22Rv1 (cell line): ENCODE measurements at regions not wholly inside any gene's neighbourhood (a gene's known extent, or its start where the extent isn't known, plus 50 kb on each side); places are given as distances from the start of the nearest gene placed in this dataset.

ENCODE experiments used
- H3K27ac ChIP-seq: fragments of 450-650 bp; 2 replicates; pipeline ENCODE4 v1.5.1; 2017
- ZFX ChIP-seq: fragments of 450-650 bp; IDR thresholded peaks from 2 replicates; pipeline ENCODE4 v1.6.1; 2017; ENCODE audit warnings: antibody characterized with exemption, borderline replicate concordance
- TF ChIP-seq, protein P1 (sequence below): fragments of 450-650 bp; IDR thresholded peaks from 2 replicates; pipeline ENCODE4 v1.5.1; 2017; ENCODE audit warnings: mild to moderate bottlenecking

DNA sequence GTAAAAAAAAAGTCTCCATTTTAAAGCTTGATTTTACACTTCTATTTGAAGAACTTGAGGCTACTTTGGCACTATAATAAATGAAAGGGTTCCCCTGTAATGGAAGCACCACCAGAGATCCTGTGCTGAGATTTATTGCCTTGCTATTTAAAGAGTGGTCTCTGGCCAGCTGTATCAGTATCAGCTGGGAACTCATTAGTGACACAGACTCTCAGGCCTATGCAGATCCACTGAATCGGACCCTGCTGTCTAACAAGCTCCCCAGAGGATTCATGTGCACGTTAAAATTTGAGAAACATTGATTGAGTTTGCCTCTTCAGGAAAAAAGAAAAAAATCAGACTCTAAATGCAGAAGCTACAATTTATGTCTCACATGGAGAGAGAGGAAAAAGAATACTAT, 299.9 kb upstream of the BMP2 start:
- no peak overlapping the region for H3K27ac ChIP-seq
- TF ChIP-seq, protein P1, sequence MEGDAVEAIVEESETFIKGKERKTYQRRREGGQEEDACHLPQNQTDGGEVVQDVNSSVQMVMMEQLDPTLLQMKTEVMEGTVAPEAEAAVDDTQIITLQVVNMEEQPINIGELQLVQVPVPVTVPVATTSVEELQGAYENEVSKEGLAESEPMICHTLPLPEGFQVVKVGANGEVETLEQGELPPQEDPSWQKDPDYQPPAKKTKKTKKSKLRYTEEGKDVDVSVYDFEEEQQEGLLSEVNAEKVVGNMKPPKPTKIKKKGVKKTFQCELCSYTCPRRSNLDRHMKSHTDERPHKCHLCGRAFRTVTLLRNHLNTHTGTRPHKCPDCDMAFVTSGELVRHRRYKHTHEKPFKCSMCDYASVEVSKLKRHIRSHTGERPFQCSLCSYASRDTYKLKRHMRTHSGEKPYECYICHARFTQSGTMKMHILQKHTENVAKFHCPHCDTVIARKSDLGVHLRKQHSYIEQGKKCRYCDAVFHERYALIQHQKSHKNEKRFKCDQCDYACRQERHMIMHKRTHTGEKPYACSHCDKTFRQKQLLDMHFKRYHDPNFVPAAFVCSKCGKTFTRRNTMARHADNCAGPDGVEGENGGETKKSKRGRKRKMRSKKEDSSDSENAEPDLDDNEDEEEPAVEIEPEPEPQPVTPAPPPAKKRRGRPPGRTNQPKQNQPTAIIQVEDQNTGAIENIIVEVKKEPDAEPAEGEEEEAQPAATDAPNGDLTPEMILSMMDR: no peak
- no peak for TF ChIP-seq ZFX

DNA sequence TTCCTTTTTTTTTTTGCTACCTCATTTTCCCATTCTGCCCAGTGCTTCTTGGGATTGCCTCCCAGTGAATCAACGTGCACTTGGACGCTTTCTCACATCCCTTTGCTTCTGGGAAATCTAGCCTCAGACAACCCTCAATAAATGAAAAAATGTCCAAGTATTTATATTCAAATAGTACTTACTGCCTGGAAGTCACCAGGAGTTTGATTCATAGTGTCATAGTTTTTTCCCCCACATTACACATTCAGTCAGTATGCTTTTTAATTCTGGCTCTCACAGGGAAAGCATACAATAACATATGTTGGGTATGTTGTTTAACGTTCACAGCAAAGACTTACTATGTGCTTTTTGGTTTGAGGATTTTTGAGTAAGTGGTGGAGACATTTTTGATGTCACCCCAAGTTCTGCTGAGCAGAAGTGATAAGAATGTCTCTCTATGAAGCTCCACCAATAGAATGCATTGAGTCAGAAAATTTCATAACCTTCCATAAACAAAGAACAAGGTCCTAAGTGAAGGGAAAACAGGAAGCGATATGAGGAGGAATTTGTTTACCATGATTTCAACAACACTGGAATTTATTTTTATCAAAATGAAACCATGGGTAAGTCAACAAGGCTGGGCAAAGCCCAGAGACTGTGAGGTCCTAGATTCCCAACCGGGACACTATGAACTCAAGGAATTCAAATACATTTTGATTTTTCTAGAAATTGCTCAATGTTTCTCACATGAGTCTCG, 301.2 kb upstream of the BMP2 start:
- no peak for TF ChIP-seq ZFX
- TF ChIP-seq, protein P1: no peak
- no peak overlapping the region for H3K27ac ChIP-seq

DNA sequence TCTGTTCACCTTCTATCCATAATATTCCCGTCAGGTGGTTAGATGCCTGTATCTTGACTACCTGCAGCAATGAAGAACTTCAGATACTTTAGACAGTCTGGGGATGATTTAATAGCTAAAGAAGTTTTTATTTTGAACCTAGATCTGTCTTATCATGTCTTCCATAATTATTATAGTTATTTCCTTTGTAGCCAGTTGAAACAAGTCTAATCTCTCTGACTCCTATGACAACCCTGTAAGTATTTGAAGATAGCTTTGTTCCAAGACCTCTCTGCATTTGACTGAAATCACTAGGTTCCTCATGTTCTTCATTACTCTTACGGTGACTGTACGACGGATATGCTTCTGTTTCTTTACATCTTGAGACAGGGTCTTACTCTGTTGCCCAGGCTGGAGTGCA, 316.6 kb upstream of the BMP2 start:
- H3K27ac ChIP-seq: no peak overlapping the region
- no peak for TF ChIP-seq ZFX
- TF ChIP-seq, protein P1: no peak

DNA sequence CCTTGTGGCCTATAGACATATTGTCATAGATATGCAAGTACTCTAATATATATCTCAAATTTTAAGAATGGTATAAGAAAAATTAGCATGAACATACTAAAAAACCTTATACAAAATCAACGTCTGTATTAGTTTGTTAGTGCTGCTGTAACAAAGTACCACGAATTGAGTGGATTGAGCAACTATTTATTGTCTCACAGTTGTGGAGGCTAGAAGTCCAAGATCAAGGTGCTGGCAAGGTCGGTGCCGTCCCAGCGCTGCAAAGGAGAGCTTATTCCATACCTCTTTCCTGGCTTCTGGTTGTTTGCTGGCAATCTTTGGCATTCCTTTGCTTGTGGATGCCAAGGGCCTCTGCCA, 317.6 kb upstream of the FERMT1 start:
- no peak for TF ChIP-seq ZFX
- TF ChIP-seq, protein P1: no peak

GRCh38 chr20:6439737-6440442, 317.1 kb upstream of the FERMT1 start:
- TF ChIP-seq, protein P1: no peak
- TF ChIP-seq ZFX: no peak
- H3K27ac ChIP-seq: no peak overlapping the region

More for the DNA sequence above, 317.6 kb upstream of the FERMT1 start:
- no peak overlapping the region for H3K27ac ChIP-seq

- TF ChIP-seq, protein P1: no peak
- no peak for TF ChIP-seq ZFX
- no peak overlapping the region for H3K27ac ChIP-seq
Observed at GRCh38 chr20:6434131-6434530, 311.3 kb upstream of the FERMT1 start.

GRCh38 chr20:6430381-6430780, 307.6 kb upstream of the FERMT1 start:
- TF ChIP-seq, protein P1: no peak
- TF ChIP-seq ZFX: no peak
- H3K27ac ChIP-seq: peak overlapping the region; percentile 68
